GM20000 (cell line): ENCODE measurements at regions not wholly inside any gene's neighbourhood (a gene's known extent, or its start where the extent isn't known, plus 50 kb on each side); places are given as distances from the start of the nearest gene placed in this dataset.

Experiments used
- DNase-seq: peaks from one replicate; pipeline ENCODE4 v3.0.0; 2012; ENCODE audit warnings: low spot score
- TF ChIP-seq, protein P1 (sequence below): IDR thresholded peaks from 2 replicates; pipeline ENCODE4 v1.5.1; 2012; ENCODE audit warnings: mild to moderate bottlenecking, control low read depth; ENCODE audit errors: extremely low read depth, missing control alignments

DNA sequence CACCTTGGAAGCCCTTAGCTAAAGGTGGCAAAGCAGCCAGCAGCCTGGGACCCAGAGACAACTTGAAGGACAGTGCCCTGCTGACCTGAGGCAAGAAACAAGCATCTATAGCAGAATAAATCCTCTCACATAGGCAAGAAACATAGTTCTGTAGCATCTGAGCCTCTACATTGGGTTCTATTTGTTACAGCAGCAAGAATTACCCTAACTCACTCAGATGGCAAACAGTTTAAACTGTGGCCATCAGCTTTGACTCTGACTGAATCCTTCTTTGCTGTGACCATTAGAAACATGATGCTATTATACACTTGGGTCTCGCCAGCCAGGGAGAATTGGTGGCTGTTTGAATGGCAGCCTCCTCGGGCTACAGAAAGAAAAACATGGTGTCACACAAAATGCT lies 53.1 kb upstream of the CCL1 start:
- no peak for DNase-seq
- TF ChIP-seq, protein P1, sequence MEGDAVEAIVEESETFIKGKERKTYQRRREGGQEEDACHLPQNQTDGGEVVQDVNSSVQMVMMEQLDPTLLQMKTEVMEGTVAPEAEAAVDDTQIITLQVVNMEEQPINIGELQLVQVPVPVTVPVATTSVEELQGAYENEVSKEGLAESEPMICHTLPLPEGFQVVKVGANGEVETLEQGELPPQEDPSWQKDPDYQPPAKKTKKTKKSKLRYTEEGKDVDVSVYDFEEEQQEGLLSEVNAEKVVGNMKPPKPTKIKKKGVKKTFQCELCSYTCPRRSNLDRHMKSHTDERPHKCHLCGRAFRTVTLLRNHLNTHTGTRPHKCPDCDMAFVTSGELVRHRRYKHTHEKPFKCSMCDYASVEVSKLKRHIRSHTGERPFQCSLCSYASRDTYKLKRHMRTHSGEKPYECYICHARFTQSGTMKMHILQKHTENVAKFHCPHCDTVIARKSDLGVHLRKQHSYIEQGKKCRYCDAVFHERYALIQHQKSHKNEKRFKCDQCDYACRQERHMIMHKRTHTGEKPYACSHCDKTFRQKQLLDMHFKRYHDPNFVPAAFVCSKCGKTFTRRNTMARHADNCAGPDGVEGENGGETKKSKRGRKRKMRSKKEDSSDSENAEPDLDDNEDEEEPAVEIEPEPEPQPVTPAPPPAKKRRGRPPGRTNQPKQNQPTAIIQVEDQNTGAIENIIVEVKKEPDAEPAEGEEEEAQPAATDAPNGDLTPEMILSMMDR, result no peak

DNA sequence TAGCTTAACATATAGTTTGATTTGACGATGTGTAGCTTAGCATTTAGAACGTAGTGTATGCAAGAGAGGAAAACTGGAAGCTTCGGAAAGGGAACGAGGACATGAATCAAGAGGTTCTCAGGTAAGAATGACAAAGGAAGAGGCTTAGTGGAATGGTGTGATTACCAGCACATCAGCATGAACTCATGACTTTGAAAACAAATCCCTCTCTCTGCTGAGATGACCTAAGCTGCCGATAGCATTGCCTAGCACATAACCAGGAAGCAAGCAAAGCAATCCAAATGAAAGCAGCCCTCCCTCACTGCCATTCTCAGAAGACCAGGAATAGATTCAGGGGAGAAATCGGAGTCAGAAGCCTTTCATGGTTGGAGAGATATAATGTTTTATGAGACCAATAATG lies 51.3 kb upstream of the CCL1 start:
- TF ChIP-seq, protein P1, result no peak
- DNase-seq, result no peak

DNA sequence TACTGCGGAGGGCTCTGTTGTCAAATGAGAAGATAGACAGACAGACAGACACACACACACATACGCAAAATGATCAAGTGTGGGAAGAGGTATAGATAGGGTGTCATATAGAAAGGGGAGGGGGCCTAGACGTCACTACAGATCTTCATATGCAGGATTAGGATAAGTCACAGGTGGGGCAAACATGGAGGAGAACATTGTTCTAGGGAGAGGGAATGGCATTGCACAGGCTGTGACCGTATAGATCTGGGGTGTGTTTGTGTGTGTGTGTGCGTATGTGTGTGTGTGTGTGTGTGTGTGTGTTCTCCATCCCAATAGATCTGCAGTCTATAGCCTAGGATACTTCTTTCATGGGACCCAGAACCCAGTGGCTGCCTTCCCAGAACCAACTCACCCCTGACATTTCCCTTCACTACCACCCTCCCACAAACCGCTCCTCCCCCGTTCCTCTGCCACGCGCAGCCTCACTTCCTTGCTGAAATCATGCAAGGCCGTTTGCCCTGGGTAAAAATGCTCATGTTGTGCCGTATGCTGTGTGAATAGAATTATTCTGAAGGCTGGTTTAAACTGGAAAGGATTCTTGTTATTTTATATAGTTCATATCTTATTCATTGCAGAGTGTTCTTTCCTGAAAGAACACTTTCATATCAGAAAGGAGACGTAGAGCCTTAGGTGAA lies 50.5 kb upstream of the CCL1 start:
- TF ChIP-seq, protein P1, result no peak
- no peak for DNase-seq

DNA sequence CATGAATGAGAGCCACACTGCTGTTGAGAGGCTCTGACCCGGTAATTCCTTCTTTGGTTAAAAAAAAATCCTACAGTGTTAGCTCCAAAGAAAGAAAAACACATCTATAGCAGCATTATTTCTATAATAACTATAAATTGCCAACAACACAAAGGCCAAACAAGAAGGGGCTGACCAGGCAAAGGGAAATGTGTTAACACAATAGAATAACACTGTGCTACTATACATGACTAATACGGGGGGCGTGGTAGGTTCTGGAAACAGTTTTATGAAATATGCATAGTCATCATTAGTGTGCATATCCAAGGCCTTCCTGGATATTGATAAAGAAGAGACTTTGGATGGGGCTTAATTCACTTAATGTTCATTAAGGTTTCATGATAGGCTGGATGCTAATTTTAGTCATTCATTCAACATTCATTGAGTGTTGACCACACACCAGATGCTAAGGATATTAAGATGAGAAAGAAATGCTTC lies 50.0 kb upstream of the CCL1 start:
- TF ChIP-seq, protein P1, result no peak
- no peak for DNase-seq
